Testis (tissue), 2 donors: ENCODE measurements at regions not wholly inside any gene's neighbourhood (a gene's known extent, or its start where the extent isn't known, plus 50 kb on each side); places are given as distances from the start of the nearest gene placed in this dataset.
"Not testable (repeated sequence)": the region's sequence is repeated elsewhere in the genome, so short reads cannot be mapped to it uniquely, and the experiment has no call there.

Experiments
- POLR2A ChIP-seq: fragments of 450-650 bp; IDR thresholded peaks from one replicate; pipeline ENCODE4 v1.6.1; 2017; ENCODE audit warnings: antibody characterized with exemption, mild to moderate bottlenecking, moderate library complexity
- TF ChIP-seq, protein P1 (sequence below), 3 experiments: fragments of 450-650 bp in 2 of 3; fragments of 200-600 bp in 1 of 3; sonication (generic) in 1 of 3; IDR thresholded peaks; one replicate each; pipeline ENCODE4 v1.5.1; 2016 to 2019; ENCODE audit warnings: antibody characterized with exemption in 3 of 3, mild to moderate bottlenecking in 2 of 3, moderate library complexity in 1 of 3

DNA sequence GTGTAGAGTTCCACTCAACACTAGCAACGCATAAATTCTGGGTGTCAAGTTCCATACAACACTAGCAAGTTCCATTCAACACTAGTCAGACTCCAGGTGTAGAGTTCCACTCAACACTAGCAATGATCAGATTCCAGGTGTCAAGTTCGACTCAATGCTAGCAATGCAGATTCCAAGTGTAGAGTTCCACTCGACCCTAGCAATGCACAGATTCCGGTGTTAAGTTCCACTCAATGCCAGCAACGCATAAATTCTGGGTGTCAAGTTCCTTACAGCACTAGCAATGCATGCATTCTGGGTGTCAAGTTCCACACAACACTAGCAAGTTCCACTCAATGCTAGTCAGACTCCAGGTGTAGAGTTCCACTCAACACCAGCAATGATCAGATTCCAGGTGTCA is 60.0 kb downstream of the ATP6V0E2 start:
- TF ChIP-seq, protein P1, sequence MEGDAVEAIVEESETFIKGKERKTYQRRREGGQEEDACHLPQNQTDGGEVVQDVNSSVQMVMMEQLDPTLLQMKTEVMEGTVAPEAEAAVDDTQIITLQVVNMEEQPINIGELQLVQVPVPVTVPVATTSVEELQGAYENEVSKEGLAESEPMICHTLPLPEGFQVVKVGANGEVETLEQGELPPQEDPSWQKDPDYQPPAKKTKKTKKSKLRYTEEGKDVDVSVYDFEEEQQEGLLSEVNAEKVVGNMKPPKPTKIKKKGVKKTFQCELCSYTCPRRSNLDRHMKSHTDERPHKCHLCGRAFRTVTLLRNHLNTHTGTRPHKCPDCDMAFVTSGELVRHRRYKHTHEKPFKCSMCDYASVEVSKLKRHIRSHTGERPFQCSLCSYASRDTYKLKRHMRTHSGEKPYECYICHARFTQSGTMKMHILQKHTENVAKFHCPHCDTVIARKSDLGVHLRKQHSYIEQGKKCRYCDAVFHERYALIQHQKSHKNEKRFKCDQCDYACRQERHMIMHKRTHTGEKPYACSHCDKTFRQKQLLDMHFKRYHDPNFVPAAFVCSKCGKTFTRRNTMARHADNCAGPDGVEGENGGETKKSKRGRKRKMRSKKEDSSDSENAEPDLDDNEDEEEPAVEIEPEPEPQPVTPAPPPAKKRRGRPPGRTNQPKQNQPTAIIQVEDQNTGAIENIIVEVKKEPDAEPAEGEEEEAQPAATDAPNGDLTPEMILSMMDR (IDR thresholded peaks at IDR 0.05), result not testable (repeated sequence)
- TF ChIP-seq POLR2A, result not testable (repeated sequence)
